ENCODE measurements at regions not wholly inside any gene's neighbourhood (a gene's known extent, or its start where the extent isn't known, plus 50 kb on each side); places are given as distances from the start of the nearest gene placed in this dataset.

DNA sequence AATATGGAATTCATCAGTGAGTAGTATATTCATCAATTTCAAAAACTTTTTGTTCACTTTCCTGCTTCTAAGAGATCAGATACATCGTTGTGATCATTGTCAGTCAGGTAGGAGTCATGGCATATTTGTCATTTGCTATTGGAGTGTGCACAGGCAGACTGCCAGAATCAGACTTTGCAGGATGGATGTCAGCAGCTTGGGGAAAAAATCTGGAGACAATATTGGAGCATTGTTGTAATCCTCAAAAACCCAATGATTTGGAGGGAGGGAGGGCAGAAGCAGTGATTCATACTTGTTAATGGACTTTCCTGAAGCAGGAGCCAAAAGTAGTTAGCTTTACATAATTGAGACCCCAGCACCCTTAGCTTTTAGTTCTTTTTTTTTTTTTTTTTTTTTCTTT is 59.6 kb upstream of the DRP2 start:
- H3K4me3 ChIP-seq (ENCODE audit: low read length): no peak overlapping the region
- no peaks in the 10 kb centered on the region for H3K36me3 ChIP-seq (ENCODE audit: control insufficient read depth, insufficient read depth, low read length, severe bottlenecking)
- H3K9me3 ChIP-seq (ENCODE audit: control insufficient read depth, low read length): no peaks in the 10 kb centered on the region
- no peaks in the 10 kb centered on the region for H3K27me3 ChIP-seq (replicated peaks; ENCODE audit: control insufficient read depth, insufficient read depth, low read length)
- H3K4me1 ChIP-seq (ENCODE audit: control insufficient read depth, insufficient read depth, low read length): peaks cover 7% of the 10 kb centered on the region
- DNase-seq (ENCODE audit: low read depth): no peak
- H3K9ac ChIP-seq (ENCODE audit: low read length): no peak overlapping the region

DNA sequence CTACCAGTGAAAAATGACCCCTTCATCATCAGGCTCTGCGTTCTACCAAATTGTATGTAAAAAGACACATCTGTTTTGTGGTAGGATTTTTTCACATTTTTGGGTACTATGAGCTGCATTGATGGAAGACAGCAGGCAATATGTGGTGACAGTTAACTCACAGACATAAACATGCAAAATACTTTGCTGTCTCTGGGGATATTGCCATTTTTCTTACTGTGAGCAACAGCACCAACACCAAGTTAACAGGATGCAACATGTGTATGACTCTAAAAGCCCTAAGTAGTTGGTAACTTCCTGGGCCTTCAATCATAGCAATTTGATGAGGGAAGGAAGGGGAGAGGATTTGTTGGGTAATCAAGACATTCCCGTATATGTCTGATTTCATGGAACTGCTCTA is 56.4 kb upstream of the DRP2 start:
- H3K27me3 ChIP-seq (replicated peaks; ENCODE audit: control insufficient read depth, insufficient read depth, low read length): peaks cover 6% of the 10 kb centered on the region
- H3K4me1 ChIP-seq (ENCODE audit: control insufficient read depth, insufficient read depth, low read length): peaks cover 11% of the 10 kb centered on the region
- no peaks in the 10 kb centered on the region for H3K9me3 ChIP-seq (ENCODE audit: control insufficient read depth, low read length)
- H3K4me3 ChIP-seq (ENCODE audit: low read length): no peak overlapping the region
- DNase-seq (ENCODE audit: low read depth): no peak
- no peaks in the 10 kb centered on the region for H3K36me3 ChIP-seq (ENCODE audit: control insufficient read depth, insufficient read depth, low read length, severe bottlenecking)
- no peak overlapping the region for H3K9ac ChIP-seq (ENCODE audit: low read length)

DNA sequence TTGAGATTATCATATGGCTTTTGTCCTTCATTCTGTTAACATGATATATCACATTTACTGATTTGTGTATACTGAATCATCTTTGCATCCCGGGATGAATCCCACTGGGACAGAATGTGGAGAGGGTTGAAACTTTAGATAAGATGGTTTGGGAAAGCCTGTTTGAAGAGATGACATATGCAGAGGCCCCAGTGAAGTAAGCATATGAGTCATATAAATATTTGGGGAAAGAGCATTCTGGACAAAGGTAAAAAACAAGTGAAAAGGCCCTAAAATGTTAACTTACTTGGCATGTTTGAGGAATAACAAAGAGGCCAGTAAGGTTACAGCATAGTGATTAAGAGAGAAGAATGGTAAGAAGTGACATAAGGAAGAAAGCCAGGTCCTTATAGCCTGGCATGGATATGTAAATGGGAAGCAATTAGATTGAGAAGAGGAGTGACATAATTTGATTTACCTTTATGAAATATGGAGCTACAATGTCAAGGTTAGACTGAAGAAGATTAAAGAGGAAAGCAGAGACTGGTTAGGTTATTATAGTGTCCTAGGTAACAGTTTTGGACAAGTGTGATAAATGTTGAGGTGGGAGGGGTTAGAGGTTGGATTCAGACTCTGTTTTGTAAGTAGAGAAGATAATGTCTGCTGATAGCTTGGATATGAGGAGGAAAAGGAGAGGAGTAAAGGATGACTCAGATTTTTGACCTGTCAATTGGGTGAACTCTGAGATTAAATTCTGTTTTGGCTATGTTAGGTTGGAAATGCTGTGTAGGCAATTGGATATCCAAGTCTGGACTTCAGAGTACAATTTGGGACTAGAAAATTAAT is 54.6 kb upstream of the DRP2 start:
- peak; percentile 9 for DNase-seq (ENCODE audit: low read depth)
- no peaks in the 10 kb centered on the region for H3K9me3 ChIP-seq (ENCODE audit: control insufficient read depth, low read length)
- H3K4me3 ChIP-seq (ENCODE audit: low read length): no peak overlapping the region
- no peaks in the 10 kb centered on the region for H3K36me3 ChIP-seq (ENCODE audit: control insufficient read depth, insufficient read depth, low read length, severe bottlenecking)
- peaks cover 11% of the 10 kb centered on the region for H3K4me1 ChIP-seq (ENCODE audit: control insufficient read depth, insufficient read depth, low read length)
- H3K9ac ChIP-seq (ENCODE audit: low read length): no peak overlapping the region
- H3K27me3 ChIP-seq (replicated peaks; ENCODE audit: control insufficient read depth, insufficient read depth, low read length): peaks cover 6% of the 10 kb centered on the region
